Heart left ventricle (tissue), 13 donors: ENCODE measurements at regions not wholly inside any gene's neighbourhood (a gene's known extent, or its start where the extent isn't known, plus 50 kb on each side); places are given as distances from the start of the nearest gene placed in this dataset.

ENCODE experiments used
- POLR2A ChIP-seq, 2 donors: fragments of 450-650 bp; IDR thresholded peaks; one replicate each; pipeline ENCODE4 v1.6.1; 2017; ENCODE audit warnings: antibody characterized with exemption in 2 of 2, mild to moderate bottlenecking in 2 of 2, moderate library complexity in 2 of 2
- TF ChIP-seq, protein P1 (sequence below), 12 donors: fragments of 200-600 bp; sonication (generic) in 4 of 12; IDR thresholded peaks; one replicate each; pipeline versions ENCODE4 v1.5.0 to v1.8.0; 2018 to 2022; ENCODE audit warnings: antibody characterized with exemption in 12 of 12, mild to moderate bottlenecking in 5 of 12
- donor health status: ischemic (EF 13 %, LVEDD 7.1; RV severe dilation, severe dysfunction).
- donor health status: DM: no; HTN: yes; CAD: no.
- donor health status: DM: no; HTN: no; CAD: no.
- donor health status: ischemic (EF 25% LVEDD 6.9; RV normal size, moderate dysfunction).
- donor health status: ischemic (EF 25% LVEDD 5.7; RV mildly dilated, moderate dysfunction).
- donor health status: ischemic (EF 35%, LVEDD 5.7; RV mildly dilated, moderate dysfunction).
- donor health status: nonischemic (EF 11% LVEDD 7.7; RV severe dilation, severe dysfunction).
- donor health status: DM: yes; HTN: yes; CAD: no.
- donor health status: PGD.
- donor health status: ischemic (EF 29% LVEDD 5.4; RV normal size, mild dysfunction).
- donor health status: nonischemic (EF 23%, LVEDD 6.1; RV moderate dilation, normal function).

DNA sequence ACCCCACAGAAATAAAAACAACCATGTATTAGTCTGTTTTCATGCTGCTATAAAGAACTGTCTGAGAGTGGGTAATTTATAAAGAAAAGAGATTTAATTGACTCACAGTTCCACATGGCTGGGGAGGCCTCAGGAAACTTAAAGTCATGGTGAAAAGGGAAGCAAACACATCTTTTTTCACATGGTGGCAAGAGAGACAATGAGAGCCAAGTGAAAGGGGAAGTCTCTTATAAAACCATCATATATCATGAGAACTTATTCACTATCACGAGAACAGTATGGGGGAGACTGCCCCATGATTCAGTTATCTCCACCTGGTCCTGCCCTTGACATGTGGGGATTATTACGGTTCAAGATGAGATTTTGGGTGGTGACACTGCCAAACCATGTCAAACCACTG, 141.5 kb downstream of the ZMAT3 start:
- TF ChIP-seq, protein P1, sequence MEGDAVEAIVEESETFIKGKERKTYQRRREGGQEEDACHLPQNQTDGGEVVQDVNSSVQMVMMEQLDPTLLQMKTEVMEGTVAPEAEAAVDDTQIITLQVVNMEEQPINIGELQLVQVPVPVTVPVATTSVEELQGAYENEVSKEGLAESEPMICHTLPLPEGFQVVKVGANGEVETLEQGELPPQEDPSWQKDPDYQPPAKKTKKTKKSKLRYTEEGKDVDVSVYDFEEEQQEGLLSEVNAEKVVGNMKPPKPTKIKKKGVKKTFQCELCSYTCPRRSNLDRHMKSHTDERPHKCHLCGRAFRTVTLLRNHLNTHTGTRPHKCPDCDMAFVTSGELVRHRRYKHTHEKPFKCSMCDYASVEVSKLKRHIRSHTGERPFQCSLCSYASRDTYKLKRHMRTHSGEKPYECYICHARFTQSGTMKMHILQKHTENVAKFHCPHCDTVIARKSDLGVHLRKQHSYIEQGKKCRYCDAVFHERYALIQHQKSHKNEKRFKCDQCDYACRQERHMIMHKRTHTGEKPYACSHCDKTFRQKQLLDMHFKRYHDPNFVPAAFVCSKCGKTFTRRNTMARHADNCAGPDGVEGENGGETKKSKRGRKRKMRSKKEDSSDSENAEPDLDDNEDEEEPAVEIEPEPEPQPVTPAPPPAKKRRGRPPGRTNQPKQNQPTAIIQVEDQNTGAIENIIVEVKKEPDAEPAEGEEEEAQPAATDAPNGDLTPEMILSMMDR (IDR thresholded peaks at IDR 0.05): no peak
- TF ChIP-seq POLR2A (IDR thresholded peaks at IDR 0.05): no peak
